Astrocyte of the hippocampus (primary cell): ENCODE measurements at regions not wholly inside any gene's neighbourhood (a gene's known extent, or its start where the extent isn't known, plus 50 kb on each side); places are given as distances from the start of the nearest gene placed in this dataset.

ENCODE experiments used
- DNase-seq: peaks from one replicate; pipeline ENCODE4 v3.0.0; 2011; ENCODE audit warnings: low read depth, low spot score

DNA sequence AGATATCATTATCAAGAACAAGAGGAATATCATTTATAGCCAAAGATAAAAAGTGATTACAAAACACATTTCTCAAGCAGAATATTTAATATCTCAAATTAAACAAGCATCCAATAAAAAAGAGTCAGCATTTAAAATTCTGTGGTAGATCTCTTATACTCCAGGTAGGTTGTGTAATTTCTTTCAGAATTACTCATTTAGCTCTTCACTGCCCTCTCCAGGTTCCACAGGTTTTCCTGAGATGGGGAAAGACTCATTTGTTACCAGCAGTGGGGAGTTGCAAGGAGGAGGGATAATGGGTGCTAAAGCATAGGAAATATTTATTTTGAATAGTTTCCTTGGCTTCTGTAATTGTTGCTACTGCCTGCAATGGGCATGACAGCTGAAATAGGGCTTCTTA, 83.1 kb upstream of the RASGRP1 start:
- peak; percentile 40 for DNase-seq

DNA sequence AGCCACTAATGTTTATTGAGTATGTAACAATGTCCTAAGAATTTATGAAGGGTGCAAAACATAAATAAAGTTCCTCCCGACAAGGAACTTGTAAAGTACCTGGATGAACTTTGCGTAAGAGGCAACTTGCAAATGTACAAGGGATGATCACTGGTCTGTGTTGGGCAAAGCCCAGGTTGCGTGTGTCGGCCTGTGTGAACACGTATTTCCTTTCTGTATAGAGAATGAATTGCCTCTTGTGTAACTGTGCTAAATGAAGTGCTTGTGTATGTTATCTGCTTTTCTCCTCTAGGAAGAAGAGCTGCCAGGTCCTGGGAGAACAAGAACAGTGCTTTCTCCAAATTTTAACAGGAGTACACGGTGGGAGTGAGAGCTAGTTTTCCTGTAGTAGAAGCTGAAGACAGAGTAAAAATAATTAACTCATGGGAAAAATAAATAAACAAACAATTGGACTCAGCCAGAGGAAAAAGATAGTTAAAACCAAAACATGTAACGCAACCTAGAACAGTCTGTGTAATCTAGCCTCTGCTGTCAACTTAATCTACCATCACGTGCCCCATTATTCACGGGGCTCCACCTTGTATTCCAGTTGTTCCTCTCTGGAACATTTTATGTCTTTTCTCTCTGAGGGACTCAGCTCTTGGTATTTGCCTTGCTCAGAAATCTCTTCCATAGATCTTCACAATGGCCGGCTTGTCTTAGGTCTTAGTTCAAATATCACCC, 83.7 kb upstream of the RASGRP1 start:
- no peak for DNase-seq

DNA sequence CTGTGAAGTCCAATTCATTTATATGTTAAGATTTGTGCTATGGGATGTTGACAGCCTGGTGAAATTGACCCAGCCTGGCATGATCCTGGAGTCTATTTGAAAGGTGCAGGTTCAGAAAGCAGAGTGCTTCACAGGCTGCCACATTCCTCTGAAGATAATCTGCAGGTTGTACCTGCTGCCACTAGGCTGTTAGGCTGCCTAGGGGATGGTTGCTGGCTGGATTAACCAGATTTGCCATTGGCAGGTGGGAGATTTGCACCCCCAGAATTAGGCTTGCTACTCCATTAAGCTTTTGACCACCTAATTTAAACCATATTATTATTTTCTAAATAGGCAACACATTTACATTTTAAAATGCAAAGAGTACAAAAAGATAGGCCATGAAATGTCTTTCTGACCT, 85.8 kb upstream of the RASGRP1 start:
- DNase-seq = no peak

DNA sequence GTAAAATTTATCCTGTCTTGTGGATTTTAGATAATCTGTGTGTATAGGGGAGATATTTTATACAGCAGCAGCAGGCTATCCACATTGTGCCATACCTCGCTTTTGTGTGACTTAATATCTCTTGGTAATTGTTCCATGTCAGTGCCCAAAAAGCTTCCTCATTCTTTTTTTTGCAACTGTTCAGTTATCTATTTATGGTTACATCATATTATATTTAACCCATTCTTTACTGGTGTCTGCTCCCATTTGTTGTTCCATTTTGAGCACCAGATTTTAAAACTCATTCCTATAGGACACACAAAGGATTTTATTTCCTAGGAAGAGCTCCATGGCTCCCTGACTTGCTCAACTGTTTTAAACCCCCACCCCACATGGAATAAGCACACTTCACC, 86.3 kb upstream of the RASGRP1 start:
- DNase-seq = no peak

DNA sequence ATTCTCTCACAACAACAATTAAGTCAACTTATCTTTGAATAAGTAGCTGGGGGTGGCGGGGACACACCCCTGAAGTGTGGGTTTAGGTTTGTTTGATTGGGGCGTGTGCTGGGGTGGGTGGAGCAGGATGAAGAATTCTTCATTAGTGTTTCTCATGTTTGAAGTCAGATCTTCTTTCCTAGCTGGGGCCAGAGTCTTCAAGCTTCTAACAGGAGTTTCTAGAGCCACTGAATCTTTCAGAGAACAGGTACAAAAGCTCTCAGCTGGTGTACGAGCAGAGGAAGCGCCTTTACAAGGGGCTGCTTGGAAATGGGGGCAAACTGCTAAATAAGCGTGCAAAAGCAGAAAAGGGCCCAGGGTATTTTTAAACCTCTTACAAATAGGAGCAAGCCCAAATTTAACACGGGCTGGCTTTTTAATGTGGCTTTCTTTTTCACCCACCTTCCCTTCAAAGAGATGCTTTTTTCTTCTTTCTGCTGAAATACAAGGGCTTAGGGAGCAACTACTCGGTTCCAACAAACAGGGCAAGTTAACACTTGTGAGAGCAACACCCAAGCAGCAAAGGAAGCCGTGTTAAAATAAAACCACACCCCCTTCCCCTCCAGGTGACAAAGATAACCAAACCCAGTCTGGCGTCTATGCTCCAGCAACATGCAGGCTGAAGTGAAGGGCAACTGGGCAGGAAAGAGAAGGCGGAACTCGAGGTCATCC, 86.9 kb upstream of the RASGRP1 start:
- DNase-seq = no peak

DNA sequence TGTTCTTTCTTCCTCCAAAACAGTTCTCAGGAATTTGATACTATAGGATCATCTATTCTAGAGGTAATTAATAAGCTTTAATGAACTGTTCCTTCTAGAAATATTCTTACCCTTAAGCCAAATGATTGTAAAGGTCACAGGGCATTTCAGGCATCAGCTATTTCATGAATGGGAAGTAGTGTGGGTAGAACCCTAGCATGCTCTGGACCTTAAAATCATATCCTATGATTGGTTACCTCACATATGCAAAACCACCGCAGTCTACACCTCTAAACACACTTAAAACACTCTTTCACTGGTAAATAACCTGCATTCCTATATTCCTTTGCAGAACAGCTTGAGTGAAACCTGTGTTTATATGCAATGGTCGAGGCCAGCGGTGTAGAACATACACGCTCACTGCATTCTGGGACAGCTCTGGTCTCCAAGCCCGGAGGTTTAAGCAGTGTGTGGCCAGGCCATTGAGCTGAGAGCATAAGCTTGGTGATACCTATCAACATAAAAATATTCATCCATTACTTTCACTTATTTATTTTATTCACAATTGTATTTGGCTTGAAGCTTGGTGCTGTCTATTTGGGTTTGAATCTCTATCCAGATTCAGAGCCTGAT, 87.7 kb upstream of the RASGRP1 start:
- DNase-seq = no peak

- no peak for DNase-seq
Observed at GRCh38 chr15:38652998-38653397, 88.4 kb upstream of the RASGRP1 start.

DNA sequence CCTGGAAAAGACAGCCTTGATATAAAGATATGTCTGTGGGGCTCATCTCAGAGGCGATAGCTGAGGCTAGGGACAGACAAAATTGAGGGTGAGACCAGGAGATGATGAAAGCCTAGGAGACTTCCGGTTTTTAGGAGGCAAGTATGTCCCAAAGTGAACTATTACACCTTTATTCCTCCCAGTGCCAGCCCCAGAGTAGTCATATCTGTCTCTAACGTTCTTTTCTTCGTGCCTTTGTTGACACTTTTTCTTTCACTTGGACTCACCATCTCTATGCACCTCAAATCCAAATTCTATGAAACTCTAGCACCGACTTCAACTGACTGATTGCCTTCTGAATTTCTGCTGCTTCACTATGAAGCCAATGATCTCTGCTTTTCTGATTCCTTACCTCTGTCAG, 93.8 kb upstream of the RASGRP1 start:
- DNase-seq = no peak

GRCh38 chr15:38660738-38661137, 96.1 kb upstream of the RASGRP1 start:
- no peak for DNase-seq

DNA sequence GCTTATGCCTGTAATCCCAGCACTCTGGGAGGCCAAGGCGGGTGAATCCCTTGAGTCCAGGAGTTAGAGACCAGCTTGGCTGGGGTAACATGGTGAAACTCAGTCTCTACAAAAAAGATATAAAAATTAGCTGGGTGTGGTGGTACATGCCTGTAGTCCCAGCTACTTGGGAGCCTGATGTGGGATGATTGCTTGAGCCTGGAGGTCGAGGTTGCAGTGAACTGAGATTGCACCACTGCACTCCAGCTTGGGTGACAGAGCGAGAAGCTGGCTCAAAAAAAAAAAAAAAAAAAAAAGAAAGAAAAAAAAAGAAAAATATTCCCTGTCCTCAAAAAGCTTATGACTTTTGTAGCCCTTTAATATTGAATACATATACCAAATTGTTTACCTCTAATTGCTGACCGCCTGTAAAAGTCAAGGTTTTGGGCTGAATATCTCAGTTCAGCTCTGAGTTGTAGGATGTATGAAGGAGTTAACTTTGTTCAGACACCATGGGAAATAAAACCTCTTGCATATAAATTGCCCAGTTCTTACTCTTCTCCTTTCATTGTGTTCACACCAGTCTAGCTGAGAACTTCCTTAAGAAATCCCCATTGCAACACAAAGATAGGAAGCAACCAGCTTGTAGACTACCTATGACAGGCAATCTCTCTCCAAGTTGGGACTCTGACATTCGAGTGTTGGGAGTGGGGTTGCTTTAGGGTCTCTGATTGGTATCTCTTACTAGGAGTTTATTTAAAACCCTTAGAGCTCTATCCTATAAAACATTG, 97.6 kb upstream of the RASGRP1 start:
- DNase-seq = no peak

- no peak for DNase-seq
Observed at GRCh38 chr15:38662805-38663204, 98.2 kb upstream of the RASGRP1 start.

- DNase-seq = no peak
Observed at GRCh38 chr15:38665586-38666305, 101.1 kb upstream of the RASGRP1 start.

GRCh38 chr15:38666865-38667510, 102.4 kb upstream of the RASGRP1 start:
- no peak for DNase-seq

DNA sequence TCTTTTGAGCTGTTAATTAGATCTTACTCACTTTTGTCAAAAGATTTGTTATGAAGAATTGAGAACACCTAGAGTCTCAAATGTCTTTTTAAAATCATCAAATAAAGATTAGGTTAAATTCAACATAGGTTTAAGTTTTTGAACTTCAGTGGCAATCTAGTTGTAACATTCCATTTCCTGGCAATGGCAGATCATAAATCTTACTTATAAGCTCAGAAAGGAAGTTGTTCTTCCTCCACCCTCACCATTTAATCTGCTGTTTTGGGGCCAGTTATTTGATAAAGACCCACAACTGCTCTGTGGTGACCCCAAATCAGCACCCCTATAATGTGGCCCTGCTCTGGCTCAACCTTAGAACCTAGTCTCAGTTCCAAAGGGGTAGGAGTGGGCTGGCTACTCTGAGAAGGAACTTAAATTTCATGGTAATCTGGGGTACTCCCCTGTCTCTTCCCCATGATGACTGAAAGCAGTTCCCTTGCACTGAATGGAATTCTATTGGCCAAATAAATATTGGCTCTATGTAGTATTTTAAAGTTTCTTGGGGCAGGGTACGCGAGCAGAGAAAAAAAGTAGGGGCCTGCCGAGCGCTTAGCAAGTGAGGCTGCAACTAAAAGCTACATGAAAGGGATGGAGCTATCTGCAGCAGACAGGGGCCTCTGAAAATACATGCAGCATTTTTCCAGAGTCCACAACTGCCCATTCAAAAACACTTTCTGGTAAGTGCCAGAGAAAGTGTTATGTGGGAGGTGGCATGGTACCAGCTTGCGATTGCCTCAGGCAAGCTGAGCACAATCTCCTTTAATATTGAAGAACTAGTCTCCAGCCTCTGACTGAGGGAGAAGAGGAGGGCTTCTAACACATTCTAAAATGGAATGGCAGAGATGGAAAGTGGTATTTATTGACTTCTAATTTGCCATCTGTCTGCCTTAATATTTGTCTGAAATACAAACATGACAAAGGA, 103.6 kb upstream of the RASGRP1 start:
- no peak for DNase-seq

DNA sequence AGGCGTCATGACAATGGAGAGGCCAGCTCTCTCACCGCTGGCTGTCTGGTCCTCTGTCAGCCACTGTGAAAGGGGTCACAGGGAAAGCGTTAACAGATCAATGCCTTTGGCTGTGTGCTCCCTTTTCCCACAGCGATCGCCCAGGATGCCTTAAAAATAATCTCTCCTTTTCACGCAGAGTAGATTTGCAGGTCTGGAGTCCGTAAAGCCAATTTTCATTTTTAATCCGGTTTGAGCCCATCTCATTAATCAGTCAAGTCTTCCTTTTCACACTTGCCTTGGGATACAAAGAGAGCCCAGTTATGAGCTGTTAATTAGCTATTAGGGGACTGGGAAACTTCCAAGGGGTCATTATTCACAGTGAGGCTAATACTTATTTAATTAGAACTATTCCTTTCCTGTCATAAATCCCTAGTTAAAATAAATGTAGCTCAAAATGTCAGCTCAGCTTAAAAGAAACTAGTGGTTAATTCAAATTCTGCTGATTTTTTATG, 104.3 kb upstream of the RASGRP1 start:
- DNase-seq = no peak

GRCh38 chr15:38670128-38671005, 105.8 kb upstream of the RASGRP1 start:
- DNase-seq = no peak

- no peak for DNase-seq
Observed at GRCh38 chr15:38671006-38671387, 106.4 kb upstream of the RASGRP1 start.

DNA sequence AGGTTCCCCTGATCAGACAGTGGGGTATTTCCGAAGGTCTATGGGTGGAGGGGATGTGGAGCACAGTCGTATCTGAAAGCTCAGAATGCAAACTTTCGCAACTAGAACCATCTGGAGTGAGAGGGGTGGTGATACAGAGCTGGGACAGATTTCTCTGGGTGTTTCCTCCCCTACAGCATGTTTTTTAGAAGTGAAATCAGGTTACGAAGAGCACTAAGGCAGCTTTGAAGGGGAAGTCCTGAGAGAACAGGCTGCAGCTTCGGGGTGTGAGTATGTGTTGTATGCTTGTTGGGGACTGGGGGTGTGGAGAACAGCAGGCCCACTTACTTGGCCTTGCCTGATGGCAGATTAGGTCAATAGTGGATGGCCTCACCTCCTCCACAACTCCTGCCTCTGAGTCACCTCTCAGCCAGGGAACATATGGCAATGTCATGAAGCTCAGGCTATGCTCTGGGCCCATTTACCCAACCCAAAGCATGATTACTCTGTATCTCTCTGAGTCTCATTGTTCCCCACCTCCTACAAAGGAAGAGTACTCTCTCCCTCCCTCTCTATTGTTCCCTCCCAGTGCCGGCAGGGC, 107.2 kb upstream of the RASGRP1 start:
- no peak for DNase-seq
